Activated CD4-positive, alpha-beta memory T cell treated with anti-CD3 and anti-CD28 coated beads, Interleukin-2, amount 10 ng/mL, durations not matched to agents 7 days and 5 days (primary cell): ENCODE measurements at regions not wholly inside any gene's neighbourhood (a gene's known extent, or its start where the extent isn't known, plus 50 kb on each side); places are given as distances from the start of the nearest gene placed in this dataset.

Source experiments
- CTCF ChIA-PET: fragments of 350-600 bp; sonication (Branson Sonifier 250); formaldehyde crosslinking; loops from one replicate; lab custom pipeline; 2021; ENCODE audit warnings: antibody characterized with exemption, inconsistent platforms; lab: Charles Lee
- POLR2A ChIA-PET: fragments of 350-600 bp; sonication (Branson Sonifier 250); formaldehyde crosslinking; loops from one replicate; lab custom pipeline; 2021; ENCODE audit warnings: antibody characterized with exemption; lab: Charles Lee
- DNase-seq: peaks from one replicate; pipeline ENCODE4 v3.0.0-alpha.2; 2020
- H3K27ac Mint-ChIP-seq: one replicate; pipeline ENCODE4 v1.8.0; 2021; ENCODE audit warnings: mild to moderate bottlenecking, mixed read lengths
- H3K27me3 Mint-ChIP-seq: one replicate; pipeline ENCODE4 v1.8.0; 2021; ENCODE audit warnings: mixed read lengths
- H3K36me3 Mint-ChIP-seq: one replicate; pipeline ENCODE4 v1.8.0; 2021; ENCODE audit warnings: low read depth, mixed read lengths
- H3K4me1 Mint-ChIP-seq: one replicate; pipeline ENCODE4 v1.8.0; 2021; ENCODE audit warnings: mixed read lengths
- H3K4me3 Mint-ChIP-seq: one replicate; pipeline ENCODE4 v1.8.0; 2021; ENCODE audit warnings: mild to moderate bottlenecking, mixed read lengths
- H3K9me3 Mint-ChIP-seq: one replicate; pipeline ENCODE4 v1.8.0; 2021; ENCODE audit warnings: mixed read lengths

DNA sequence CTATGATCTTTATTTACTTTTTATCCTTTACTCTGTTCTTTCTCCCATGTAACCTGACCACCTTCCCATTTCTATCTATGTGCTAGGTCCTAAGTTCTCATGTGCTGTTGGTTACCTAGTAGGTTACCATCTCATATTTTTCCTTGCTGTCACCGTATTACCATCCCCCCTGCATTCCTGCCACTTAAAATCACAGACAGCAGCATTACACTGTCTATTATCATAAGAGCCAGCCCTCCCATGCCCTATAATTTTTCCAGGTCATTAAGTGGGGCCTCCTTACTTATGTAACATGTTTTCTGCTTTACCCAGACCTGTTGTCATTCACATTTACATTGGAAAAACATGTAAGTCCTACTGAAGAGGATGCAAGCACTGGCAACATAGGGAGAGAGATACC is 202.9 kb downstream of the HS3ST3A1 start:
- ChIA-PET POLR2A (no interaction called here), CTCF (no interaction called here)
- no peak overlapping the region for H3K27ac Mint-ChIP-seq
- no peak for DNase-seq
- H3K4me3 Mint-ChIP-seq: no peak overlapping the region
- no peaks in the 10 kb centered on the region for H3K36me3 Mint-ChIP-seq
- no peaks in the 10 kb centered on the region for H3K4me1 Mint-ChIP-seq
- no peaks in the 10 kb centered on the region for H3K27me3 Mint-ChIP-seq
- peaks cover 2% of the 10 kb centered on the region for H3K9me3 Mint-ChIP-seq

DNA sequence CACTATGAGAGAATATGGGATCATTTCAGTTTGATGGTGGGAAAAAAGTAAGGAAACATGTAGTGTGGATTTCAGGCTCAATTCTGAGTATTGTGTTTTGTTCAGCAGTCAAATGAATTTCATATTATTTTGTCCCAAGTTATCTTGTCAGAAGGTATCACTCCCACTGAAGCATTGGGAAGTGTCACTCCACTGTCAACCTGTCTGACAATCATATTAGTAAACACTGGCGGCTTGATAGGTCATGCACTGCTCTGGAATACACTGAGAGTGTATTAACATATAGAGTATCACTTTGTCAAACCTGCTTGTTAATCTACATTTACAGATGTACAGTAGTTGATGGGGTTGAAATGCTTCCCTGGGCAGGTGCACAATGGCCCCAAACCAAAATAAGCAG is 203.6 kb downstream of the HS3ST3A1 start:
- no peak overlapping the region for H3K27ac Mint-ChIP-seq
- no peaks in the 10 kb centered on the region for H3K27me3 Mint-ChIP-seq
- DNase-seq: no peak
- peaks cover 2% of the 10 kb centered on the region for H3K9me3 Mint-ChIP-seq
- no peaks in the 10 kb centered on the region for H3K36me3 Mint-ChIP-seq
- H3K4me1 Mint-ChIP-seq: no peaks in the 10 kb centered on the region
- ChIA-PET POLR2A (no interaction called here), CTCF (no interaction called here)
- no peak overlapping the region for H3K4me3 Mint-ChIP-seq

DNA sequence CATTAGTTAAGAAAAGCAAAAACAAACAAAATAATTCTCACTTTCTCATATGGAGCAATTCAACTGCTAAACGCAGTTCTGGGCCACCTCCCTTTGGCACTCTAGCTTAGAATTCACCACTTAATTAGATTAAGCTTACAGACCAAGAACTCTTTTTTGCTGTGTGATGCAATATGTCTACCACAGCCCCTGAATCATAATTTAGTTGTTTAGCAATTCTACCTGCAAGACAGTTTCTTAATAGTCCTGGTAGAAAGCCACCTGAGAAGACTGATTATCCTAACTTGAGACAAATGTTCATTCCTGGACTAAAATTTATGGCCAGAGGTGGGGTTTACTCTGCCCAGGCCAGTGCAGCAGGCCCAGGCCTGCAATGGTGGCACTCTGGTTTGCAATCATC is 205.9 kb downstream of the HS3ST3A1 start:
- H3K36me3 Mint-ChIP-seq: no peaks in the 10 kb centered on the region
- CTCF ChIA-PET: interaction anchor here (0.7 kb wide), 2 partner anchors 88 to 1593 kb away, joined by 3 read pairs; no protein-coding TSS in a partner anchor
- peaks cover 2% of the 10 kb centered on the region for H3K27me3 Mint-ChIP-seq
- no peak overlapping the region for H3K27ac Mint-ChIP-seq
- POLR2A ChIA-PET: no interaction called here
- H3K4me1 Mint-ChIP-seq: no peaks in the 10 kb centered on the region
- no peak for DNase-seq
- H3K4me3 Mint-ChIP-seq: no peak overlapping the region
- no peaks in the 10 kb centered on the region for H3K9me3 Mint-ChIP-seq

DNA sequence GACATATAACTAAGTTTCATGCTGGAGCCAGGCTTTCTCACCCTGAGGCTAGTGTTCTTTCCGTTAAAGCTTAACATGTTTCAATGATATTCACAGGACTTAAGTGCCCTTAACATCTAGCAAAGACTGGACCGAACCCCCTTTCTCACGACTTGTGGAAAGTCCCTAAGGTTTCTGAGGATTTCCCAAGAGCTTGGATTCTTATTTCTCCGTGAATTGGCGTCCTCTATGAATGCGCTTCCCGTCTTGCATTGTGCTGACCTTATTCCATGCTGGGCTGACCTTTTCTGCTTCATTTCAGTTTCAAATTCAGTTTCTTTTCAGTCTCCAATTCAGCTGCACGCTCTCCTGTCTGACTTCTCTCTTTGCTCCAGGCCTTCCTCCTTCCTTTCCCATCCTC is 206.4 kb downstream of the HS3ST3A1 start:
- DNase-seq: no peak
- H3K9me3 Mint-ChIP-seq: no peaks in the 10 kb centered on the region
- ChIA-PET CTCF (no interaction called here), POLR2A (no interaction called here)
- H3K4me3 Mint-ChIP-seq: no peak overlapping the region
- no peak overlapping the region for H3K27ac Mint-ChIP-seq
- H3K4me1 Mint-ChIP-seq: no peaks in the 10 kb centered on the region
- H3K27me3 Mint-ChIP-seq: peaks cover 2% of the 10 kb centered on the region
- no peaks in the 10 kb centered on the region for H3K36me3 Mint-ChIP-seq

DNA sequence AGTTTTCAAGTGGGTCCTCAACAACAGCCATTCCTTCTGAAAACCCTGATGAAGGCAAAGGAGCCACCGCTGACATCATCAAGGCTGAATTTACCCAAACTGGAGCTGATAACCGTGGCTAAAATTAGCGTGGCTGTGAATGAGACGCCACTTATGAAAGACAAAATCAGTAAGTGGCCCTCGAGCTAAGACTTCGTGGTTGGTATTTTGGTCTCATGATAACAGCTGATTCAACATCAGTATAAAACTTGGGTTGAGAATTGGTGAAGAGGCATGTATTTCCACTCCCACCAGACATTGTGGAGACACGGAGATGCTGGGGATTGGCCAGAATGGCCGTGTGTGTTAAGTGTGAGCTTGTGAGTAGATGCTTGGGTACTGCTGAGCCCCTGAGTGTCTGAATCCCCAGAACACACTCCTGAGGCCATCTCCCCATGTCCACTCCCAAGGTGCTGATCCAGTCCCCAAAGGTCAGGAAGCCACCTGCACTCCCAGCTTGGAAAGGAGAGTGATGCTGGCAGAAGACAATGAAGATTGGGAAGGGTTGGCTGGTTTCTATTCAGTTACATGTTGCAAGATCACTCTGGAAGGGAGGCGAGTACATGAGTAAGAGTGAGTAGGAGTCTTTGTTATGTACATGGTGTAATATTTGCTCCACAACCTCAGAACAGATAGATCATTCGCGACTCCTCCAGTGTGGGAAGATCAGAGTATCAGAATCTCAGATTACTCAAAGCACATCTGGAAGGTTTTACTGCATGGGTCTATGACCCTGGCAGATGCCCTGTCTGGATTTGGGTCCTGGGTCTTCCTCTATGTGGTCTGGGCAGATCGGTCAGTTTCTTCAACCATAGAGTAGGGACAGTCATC is 207.7 kb downstream of the HS3ST3A1 start:
- H3K27ac Mint-ChIP-seq: no peak overlapping the region

DNA sequence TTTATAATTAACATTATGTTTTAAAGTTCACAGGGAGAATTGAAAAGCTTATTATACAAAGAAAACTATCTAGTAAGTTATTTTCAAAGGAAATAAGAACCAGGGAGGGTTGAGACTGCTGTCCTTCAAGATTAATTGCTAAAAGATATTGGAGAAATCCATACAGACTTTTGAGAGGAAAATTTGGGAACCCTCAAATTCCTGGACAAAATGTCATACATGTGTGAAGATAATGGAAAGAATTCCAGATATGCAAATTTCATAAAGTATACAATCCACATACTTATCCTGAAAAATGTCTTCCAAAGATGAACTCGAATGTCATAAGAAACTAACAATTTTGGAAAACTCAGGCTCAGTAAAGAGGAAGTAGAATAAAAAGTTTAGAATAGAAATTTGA is 213.8 kb downstream of the HS3ST3A1 start:
- CTCF ChIA-PET: no interaction called here
- no peak for DNase-seq
- H3K4me1 Mint-ChIP-seq: no peaks in the 10 kb centered on the region
- no peak overlapping the region for H3K4me3 Mint-ChIP-seq
- H3K27me3 Mint-ChIP-seq: peaks cover 4% of the 10 kb centered on the region
- POLR2A ChIA-PET: no interaction called here
- H3K36me3 Mint-ChIP-seq: no peaks in the 10 kb centered on the region
- no peak overlapping the region for H3K27ac Mint-ChIP-seq
- no peaks in the 10 kb centered on the region for H3K9me3 Mint-ChIP-seq

More for the DNA sequence above, 207.7 kb downstream of the HS3ST3A1 start:
- POLR2A ChIA-PET: no interaction called here
- no peak for DNase-seq
- CTCF ChIA-PET: no interaction called here
- Mint-ChIP-seq H3K9me3 (no peaks in the 10 kb centered on the region), H3K4me1 (no peaks in the 10 kb centered on the region), H3K4me3 (no peak overlapping the region), H3K36me3 (no peaks in the 10 kb centered on the region), H3K27me3 (peaks cover 2% of the 10 kb centered on the region)

DNA sequence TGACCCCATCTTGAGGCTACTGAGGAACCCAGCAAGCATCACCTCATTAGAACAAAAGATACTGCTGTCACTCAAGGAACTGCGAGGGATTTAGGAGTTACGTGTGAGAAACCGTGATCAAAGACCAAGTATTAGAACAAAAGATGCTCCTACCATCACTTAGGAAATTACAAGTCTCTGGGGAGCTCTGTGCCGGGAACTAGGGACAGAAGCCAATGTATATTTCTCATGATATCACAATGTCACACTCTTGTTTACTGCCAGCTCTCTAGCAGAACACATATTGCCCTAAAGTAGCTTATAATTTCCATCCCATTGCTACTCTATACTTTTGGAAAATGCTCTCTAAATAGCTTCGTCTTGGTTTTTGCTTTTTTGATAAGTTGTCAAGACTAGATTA is 214.5 kb downstream of the HS3ST3A1 start:
- Mint-ChIP-seq H3K4me3 (no peak overlapping the region), H3K27me3 (peaks cover 4% of the 10 kb centered on the region), H3K27ac (no peak overlapping the region), H3K4me1 (no peaks in the 10 kb centered on the region), H3K9me3 (no peaks in the 10 kb centered on the region), H3K36me3 (no peaks in the 10 kb centered on the region)
- POLR2A ChIA-PET: no interaction called here
- no peak for DNase-seq
- CTCF ChIA-PET: no interaction called here

DNA sequence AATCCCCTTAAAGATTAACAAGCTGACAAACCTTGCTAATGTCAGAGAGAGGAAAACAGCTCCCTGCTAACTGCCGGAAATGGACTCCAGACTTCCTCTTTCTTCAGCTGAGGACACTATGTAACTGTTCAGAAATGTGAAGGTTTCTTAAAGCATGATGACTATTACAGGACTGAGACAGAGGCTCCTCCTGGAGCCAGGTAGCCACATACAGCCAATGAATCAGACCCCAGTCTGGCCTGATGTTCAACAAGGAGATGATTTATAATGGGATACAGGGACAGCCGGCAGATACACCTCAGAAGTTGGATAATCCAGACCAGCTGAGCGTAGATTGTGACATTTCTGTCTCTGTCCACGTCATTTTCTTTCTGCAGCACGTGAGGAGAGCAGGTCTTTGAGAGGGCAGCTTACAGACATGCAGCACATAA is 216.2 kb downstream of the HS3ST3A1 start:
- Mint-ChIP-seq H3K9me3 (no peaks in the 10 kb centered on the region), H3K36me3 (no peaks in the 10 kb centered on the region), H3K4me3 (no peak overlapping the region), H3K4me1 (no peaks in the 10 kb centered on the region), H3K27ac (no peak overlapping the region), H3K27me3 (peaks cover 2% of the 10 kb centered on the region)
- ChIA-PET CTCF (no interaction called here), POLR2A (no interaction called here)
- no peak for DNase-seq

DNA sequence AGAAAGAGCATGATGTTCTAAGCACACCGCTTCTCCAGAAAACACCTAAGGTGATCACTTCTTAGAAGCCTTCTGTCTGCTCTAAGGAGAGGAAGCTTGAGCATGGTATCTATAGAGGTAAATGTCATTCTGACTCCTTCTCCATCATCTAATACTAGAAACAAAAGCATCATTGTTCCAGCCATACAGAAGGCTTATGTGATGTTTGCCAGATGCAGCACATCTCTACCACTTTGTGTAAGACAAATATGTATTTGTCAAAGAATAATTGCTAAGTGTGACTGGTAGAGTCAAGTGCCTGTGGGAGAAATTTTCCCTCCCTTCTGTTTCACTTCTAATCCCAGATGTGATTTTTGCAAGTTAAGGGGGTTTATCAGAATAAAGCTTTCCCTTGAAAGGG is 217.1 kb downstream of the HS3ST3A1 start:
- Mint-ChIP-seq H3K27me3 (peaks cover 2% of the 10 kb centered on the region), H3K4me3 (no peak overlapping the region), H3K9me3 (no peaks in the 10 kb centered on the region), H3K4me1 (no peaks in the 10 kb centered on the region), H3K36me3 (no peaks in the 10 kb centered on the region), H3K27ac (no peak overlapping the region)
- POLR2A ChIA-PET: no interaction called here
- CTCF ChIA-PET: no interaction called here
- no peak for DNase-seq

DNA sequence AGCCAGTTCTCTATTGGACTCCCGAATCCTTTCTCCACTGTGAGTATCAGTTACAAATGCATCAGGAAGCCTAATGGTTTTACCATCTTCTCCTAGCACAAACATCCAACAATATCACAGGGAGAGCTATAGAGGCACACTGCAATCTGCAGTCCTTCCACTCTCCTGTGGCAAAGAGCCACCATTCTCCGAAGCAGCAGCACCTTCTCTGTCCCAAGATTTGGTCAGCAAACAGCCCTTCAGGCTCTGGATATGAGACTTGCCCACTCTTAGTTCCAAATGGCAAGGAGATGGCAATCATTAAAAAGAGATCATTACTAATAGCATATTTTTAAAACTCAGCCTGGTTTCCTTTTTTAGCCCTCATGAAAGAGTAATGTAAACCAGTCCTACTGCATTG is 223.4 kb downstream of the HS3ST3A1 start:
- no peak for DNase-seq
- Mint-ChIP-seq H3K36me3 (no peaks in the 10 kb centered on the region), H3K4me3 (no peak overlapping the region), H3K27me3 (no peaks in the 10 kb centered on the region), H3K27ac (no peak overlapping the region), H3K4me1 (no peaks in the 10 kb centered on the region), H3K9me3 (no peaks in the 10 kb centered on the region)
- POLR2A ChIA-PET: no interaction called here
- CTCF ChIA-PET: no interaction called here

DNA sequence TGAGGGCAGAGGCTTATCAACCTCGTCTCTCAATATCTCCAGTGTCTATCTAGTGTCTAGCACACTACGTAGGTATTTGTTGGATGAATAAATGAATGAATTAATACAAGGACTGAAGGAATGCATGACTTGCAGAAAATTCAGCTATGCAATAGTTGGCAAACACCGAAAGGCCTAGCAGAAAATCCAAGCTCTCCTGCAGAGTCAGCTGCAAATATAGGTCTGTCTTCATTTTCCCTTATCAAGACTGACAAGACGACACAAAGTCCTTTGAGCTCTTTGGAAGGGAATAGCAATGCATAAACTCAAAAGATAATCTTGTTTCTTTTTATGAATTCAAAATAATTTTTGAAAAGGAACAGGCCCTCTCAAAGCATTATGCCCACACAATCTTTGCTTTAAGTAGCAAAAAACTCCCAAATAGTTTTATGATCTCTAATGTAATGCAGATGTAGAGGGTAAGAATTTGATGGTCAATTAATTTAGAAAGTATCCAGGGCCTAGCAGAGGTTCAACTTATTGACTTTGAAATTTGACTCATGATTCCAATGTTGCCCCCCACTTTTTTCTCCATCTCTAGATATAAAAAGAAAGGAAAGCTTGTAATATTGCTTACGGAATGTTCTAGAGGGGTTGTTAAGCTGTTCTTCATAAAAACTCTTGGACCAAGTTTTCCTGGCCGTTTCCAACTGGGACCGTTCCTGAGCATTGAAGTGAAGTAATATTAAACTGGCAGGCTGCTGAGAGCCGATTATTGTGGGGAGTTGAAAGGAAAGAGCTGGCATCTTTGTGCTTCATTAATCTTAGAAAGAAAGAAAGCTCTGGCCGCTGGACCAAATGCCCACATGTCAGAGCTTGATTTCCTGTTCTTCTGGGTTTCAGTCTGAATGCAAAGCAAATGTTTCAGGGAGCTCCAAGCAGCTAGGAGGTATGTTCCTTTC is 227.3 kb downstream of the HS3ST3A1 start:
- Mint-ChIP-seq H3K9me3 (no peaks in the 10 kb centered on the region), H3K4me3 (no peak overlapping the region), H3K4me1 (no peaks in the 10 kb centered on the region), H3K36me3 (no peaks in the 10 kb centered on the region), H3K27me3 (no peaks in the 10 kb centered on the region), H3K27ac (no peak overlapping the region)
- CTCF ChIA-PET: no interaction called here
- no peak for DNase-seq
- POLR2A ChIA-PET: no interaction called here

DNA sequence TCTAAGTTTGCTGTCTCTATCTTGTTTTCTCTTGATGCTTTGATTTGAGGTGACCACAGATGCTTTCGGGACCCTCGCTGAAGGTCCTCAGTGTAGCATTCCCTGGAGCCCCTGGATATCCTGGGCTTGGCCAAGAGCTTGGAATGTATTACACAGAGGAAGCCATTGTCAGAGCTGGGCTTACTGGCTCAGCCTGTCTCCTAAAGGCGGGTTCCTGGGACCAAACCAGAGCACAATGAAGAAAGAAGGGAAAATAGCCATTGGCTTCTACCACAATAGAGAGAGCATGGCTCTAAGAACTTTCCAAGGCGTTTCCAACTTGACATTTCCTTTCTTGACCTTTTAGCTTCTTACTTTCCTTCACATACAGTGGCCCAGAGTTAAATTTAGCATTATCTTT is 229.3 kb downstream of the HS3ST3A1 start:
- ChIA-PET CTCF (no interaction called here), POLR2A (no interaction called here)
- no peaks in the 10 kb centered on the region for H3K4me1 Mint-ChIP-seq

DNA sequence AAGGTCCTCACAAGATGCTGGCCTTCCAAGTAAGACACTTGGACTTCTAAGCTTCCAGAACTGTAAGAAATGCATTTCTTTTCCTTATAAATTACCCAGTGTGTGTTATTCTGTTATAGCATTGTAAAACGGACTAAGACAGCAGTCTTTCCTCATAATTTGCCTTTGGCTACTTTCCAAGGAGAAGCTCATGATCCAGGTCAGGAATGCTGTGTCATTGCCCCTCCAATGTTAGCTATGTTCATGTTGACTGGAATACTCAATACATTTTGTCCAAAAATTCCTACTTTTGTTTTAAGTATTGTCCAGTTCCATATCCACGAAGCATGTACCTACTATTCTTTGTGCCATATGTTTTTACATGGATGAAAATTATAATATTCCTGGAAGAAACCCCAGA is 234.6 kb downstream of the HS3ST3A1 start:
- Mint-ChIP-seq H3K9me3 (no peaks in the 10 kb centered on the region), H3K36me3 (no peaks in the 10 kb centered on the region), H3K27me3 (peaks cover 3% of the 10 kb centered on the region), H3K27ac (no peak overlapping the region), H3K4me1 (no peaks in the 10 kb centered on the region), H3K4me3 (no peak overlapping the region)
- CTCF ChIA-PET: no interaction called here
- no peak for DNase-seq
- POLR2A ChIA-PET: no interaction called here

More for the DNA sequence above, 229.3 kb downstream of the HS3ST3A1 start:
- no peaks in the 10 kb centered on the region for H3K9me3 Mint-ChIP-seq
- DNase-seq: no peak
- no peak overlapping the region for H3K4me3 Mint-ChIP-seq
- no peaks in the 10 kb centered on the region for H3K36me3 Mint-ChIP-seq
- H3K27ac Mint-ChIP-seq: no peak overlapping the region
- no peaks in the 10 kb centered on the region for H3K27me3 Mint-ChIP-seq
